ENCODE measurements at regions not wholly inside any gene's neighbourhood (a gene's known extent, or its start where the extent isn't known, plus 50 kb on each side); places are given as distances from the start of the nearest gene placed in this dataset.

DNA sequence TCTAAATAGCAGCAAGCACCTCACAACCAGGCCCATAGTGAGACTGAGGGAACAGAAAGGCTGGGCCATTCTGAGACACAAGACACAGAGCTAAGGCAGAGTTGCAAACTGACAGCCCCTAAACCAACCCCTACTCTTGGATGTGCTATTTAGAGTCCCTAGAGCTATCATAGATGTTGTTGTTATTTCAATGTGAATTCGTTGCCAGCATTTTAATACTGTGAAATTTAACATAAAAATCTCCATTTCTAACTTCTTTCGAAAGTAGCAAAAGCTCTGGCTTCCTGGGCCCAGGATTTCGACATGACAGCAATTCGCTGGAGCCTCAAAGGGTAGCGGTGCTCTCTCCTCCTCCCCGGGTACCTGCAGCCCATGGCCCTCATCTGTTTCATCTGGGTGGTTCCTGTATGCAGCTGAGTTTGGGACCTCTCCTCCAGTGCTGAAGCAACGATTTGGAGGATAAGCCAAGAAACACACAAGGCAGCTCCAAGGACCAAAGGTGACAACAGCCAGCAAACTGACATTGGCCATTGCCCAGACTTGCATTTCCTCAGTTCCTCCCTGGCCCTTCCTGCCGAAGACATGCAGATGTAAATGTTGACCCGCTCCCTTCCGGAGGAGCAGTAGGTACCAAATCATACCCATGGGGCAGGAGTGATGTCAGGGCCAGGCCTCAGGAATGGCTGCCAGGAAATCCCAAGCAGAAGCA lies 254.4 kb upstream of the NCKAP5 start:
- H3K36me3 ChIP-seq (ENCODE audit: control insufficient read depth in 2 of 2, insufficient read depth in 2 of 2, low read length in 2 of 2) = no peaks in the 10 kb centered on the region
- H3K4me1 ChIP-seq (ENCODE audit: control insufficient read depth, insufficient read depth, low read length) = no peaks in the 10 kb centered on the region
- no peaks in the 10 kb centered on the region for H3K9me3 ChIP-seq (ENCODE audit: control insufficient read depth in 2 of 2, low read length in 2 of 2)
- H3K9ac ChIP-seq (ENCODE audit: low read length in 2 of 2) = no peak overlapping the region
- H3K27ac ChIP-seq (ENCODE audit: low read length) = no peak overlapping the region
- no peak overlapping the region for H3K4me3 ChIP-seq (ENCODE audit: low read length in 2 of 2)
- no peaks in the 10 kb centered on the region for H3K27me3 ChIP-seq (ENCODE audit: control insufficient read depth in 1 of 2, insufficient read depth in 2 of 2, low read length in 2 of 2)

DNA sequence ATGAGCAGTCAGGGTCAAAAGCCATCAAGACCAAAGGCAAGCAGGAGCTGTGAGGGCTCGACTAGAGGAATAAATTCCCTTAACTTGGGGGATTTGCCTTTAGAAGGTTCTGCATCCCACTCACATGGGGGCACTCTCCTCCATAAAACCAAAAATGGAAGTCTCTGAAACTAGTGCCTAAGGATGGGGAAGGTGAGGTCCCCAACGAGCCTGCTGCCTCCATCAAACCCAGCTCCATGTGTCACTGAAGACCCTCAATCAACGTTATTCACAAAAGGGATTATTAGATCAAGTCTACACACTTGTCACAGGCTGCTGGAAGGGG lies 254.9 kb upstream of the NCKAP5 start:
- Histone ChIP-seq H3K27me3 (ENCODE audit: control insufficient read depth in 1 of 2, insufficient read depth in 2 of 2, low read length in 2 of 2) (no peaks in the 10 kb centered on the region), H3K27ac (ENCODE audit: low read length) (no peak overlapping the region), H3K9ac (ENCODE audit: low read length in 2 of 2) (no peak overlapping the region), H3K4me1 (ENCODE audit: control insufficient read depth, insufficient read depth, low read length) (no peaks in the 10 kb centered on the region), H3K36me3 (ENCODE audit: control insufficient read depth in 2 of 2, insufficient read depth in 2 of 2, low read length in 2 of 2) (no peaks in the 10 kb centered on the region), H3K9me3 (ENCODE audit: control insufficient read depth in 2 of 2, low read length in 2 of 2) (no peaks in the 10 kb centered on the region), H3K4me3 (ENCODE audit: low read length in 2 of 2) (no peak overlapping the region)

DNA sequence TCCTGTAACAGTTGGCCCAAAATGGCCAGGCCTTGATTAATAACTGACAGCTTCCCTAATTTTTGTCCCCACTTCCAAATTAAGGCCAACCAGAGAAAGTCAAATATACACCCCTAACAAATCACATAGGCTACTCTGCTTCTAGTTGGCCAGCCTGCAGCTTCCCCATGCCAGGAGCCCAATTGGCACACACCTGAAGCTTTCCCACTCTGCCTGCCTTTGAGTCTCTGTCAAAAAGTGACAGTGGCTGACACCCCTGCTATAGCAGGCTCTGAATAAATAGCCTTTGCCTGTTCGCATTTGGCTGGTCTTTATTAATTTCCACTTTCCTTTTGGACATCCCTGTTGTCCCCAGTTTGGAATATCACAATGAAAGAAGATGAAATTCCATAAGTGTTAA lies 256.6 kb upstream of the NCKAP5 start:
- Histone ChIP-seq H3K27me3 (ENCODE audit: control insufficient read depth in 1 of 2, insufficient read depth in 2 of 2, low read length in 2 of 2) (no peaks in the 10 kb centered on the region), H3K9me3 (ENCODE audit: control insufficient read depth in 2 of 2, low read length in 2 of 2) (no peaks in the 10 kb centered on the region), H3K9ac (ENCODE audit: low read length in 2 of 2) (no peak overlapping the region), H3K36me3 (ENCODE audit: control insufficient read depth in 2 of 2, insufficient read depth in 2 of 2, low read length in 2 of 2) (no peaks in the 10 kb centered on the region), H3K4me3 (ENCODE audit: low read length in 2 of 2) (no peak overlapping the region), H3K27ac (ENCODE audit: low read length) (no peak overlapping the region), H3K4me1 (ENCODE audit: control insufficient read depth, insufficient read depth, low read length) (no peaks in the 10 kb centered on the region)

DNA sequence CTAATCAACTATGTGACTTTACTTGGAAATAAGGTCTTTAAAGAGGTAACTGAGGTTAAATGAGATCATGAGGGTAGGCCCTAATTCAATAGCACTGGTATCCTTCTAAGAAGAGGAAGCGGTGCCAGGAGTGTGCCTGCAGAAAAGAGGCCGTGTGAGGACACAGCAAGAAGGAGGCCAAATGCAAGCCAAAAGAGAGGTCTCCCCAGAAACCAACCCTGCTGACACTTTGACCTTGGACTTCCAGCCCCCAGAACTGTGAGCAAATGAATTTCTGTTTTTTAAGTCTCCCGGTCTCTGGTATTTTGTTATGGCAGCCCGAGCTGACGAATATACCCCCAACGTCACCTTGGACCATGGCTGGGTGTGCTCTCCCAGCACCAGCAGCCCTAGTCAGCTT lies 257.5 kb upstream of the NCKAP5 start:
- Histone ChIP-seq H3K27me3 (ENCODE audit: control insufficient read depth in 1 of 2, insufficient read depth in 2 of 2, low read length in 2 of 2) (no peaks in the 10 kb centered on the region), H3K27ac (ENCODE audit: low read length) (no peak overlapping the region), H3K9ac (ENCODE audit: low read length in 2 of 2) (no peak overlapping the region), H3K4me3 (ENCODE audit: low read length in 2 of 2) (no peak overlapping the region), H3K36me3 (ENCODE audit: control insufficient read depth in 2 of 2, insufficient read depth in 2 of 2, low read length in 2 of 2) (no peaks in the 10 kb centered on the region), H3K4me1 (ENCODE audit: control insufficient read depth, insufficient read depth, low read length) (no peaks in the 10 kb centered on the region), H3K9me3 (ENCODE audit: control insufficient read depth in 2 of 2, low read length in 2 of 2) (no peaks in the 10 kb centered on the region)

DNA sequence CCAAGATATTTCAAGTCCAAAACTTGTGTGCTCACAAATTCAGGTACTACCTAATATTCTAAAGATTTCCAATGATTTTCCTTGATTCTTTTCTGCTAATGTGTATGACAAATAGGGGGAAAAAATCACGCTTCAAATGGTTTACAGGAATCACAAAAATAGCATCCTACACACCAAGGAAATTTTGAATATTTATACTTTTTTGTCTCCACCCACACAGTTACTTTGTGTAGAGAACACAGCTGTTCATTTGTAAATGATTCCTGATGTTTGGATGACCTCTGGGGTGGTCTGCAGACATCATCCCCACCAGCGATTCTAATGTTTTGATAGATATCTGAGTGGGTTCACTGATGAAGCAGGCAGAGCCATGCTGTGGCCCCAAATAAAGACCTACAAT lies 260.6 kb upstream of the NCKAP5 start:
- no peak overlapping the region for H3K9ac ChIP-seq (ENCODE audit: low read length in 2 of 2)
- H3K27ac ChIP-seq (ENCODE audit: low read length) = no peak overlapping the region
- no peaks in the 10 kb centered on the region for H3K36me3 ChIP-seq (ENCODE audit: control insufficient read depth in 2 of 2, insufficient read depth in 2 of 2, low read length in 2 of 2)
- H3K4me3 ChIP-seq (ENCODE audit: low read length in 2 of 2) = no peak overlapping the region
- no peaks in the 10 kb centered on the region for H3K27me3 ChIP-seq (ENCODE audit: control insufficient read depth in 1 of 2, insufficient read depth in 2 of 2, low read length in 2 of 2)
- peaks cover 0 to 3% of the 10 kb centered on the region in 2 donors for H3K9me3 ChIP-seq (ENCODE audit: control insufficient read depth in 2 of 2, low read length in 2 of 2)
- H3K4me1 ChIP-seq (ENCODE audit: control insufficient read depth, insufficient read depth, low read length) = no peaks in the 10 kb centered on the region

DNA sequence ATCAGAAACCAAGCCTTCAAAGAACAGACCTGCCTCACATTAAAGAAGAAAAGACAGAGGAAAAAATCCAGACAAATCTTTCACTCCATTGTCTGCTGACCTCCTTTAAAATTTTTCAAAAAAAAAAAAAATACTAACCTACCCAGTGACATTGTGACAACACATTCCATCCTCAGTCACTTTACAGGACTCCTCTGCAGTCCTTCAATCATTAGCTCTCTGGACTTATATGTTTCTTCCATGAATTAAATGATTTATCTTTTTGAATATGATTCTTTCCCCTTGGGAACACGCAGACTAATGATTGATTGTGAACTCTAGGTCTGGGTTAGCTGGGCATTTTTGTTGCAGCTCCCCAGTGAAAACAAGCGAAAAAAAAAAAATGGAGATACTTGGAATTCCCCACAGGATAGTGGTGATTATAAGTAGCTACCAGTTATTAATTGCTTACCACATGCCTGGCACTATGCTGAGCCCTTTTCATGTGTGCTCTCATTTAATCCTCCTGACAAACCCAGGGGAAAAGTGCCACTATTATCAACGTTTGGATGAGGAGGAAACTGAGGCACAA lies 261.3 kb upstream of the NCKAP5 start:
- no peak overlapping the region for H3K27ac ChIP-seq (ENCODE audit: low read length)
- H3K4me3 ChIP-seq (ENCODE audit: low read length in 2 of 2) = no peak overlapping the region
- H3K9ac ChIP-seq (ENCODE audit: low read length in 2 of 2) = no peak overlapping the region
- H3K4me1 ChIP-seq (ENCODE audit: control insufficient read depth, insufficient read depth, low read length) = no peaks in the 10 kb centered on the region
- H3K36me3 ChIP-seq (ENCODE audit: control insufficient read depth in 2 of 2, insufficient read depth in 2 of 2, low read length in 2 of 2) = no peaks in the 10 kb centered on the region
- H3K27me3 ChIP-seq (ENCODE audit: control insufficient read depth in 1 of 2, insufficient read depth in 2 of 2, low read length in 2 of 2) = no peaks in the 10 kb centered on the region
- H3K9me3 ChIP-seq (ENCODE audit: control insufficient read depth in 2 of 2, low read length in 2 of 2) = peaks cover 0 to 3% of the 10 kb centered on the region in 2 donors

DNA sequence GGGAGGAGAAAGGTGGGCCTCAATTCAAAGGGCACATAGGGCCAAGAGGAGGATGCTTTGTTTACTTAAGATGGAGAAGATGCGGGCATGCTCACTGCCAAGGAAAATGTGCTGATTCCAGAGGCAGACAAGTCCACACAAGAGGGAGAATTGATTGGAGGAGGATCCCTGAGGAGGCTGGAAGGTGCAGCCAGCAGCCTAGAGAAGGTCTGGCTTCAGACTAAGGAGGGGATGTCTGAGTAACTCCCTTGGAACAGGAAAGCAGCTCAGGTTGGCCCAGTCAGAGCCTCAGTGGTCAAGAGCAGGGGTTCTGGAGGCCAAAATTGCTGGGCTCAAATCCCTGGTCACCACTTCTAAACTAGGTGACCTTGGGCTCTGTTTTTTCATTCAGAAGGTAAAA lies 265.5 kb upstream of the NCKAP5 start:
- Histone ChIP-seq H3K9ac (ENCODE audit: low read length in 2 of 2) (no peak overlapping the region), H3K36me3 (ENCODE audit: control insufficient read depth in 2 of 2, insufficient read depth in 2 of 2, low read length in 2 of 2) (no peaks in the 10 kb centered on the region), H3K27ac (ENCODE audit: low read length) (no peak overlapping the region), H3K9me3 (ENCODE audit: control insufficient read depth in 2 of 2, low read length in 2 of 2) (peaks cover 0 to 3% of the 10 kb centered on the region in 2 donors), H3K4me1 (ENCODE audit: control insufficient read depth, insufficient read depth, low read length) (no peaks in the 10 kb centered on the region), H3K4me3 (ENCODE audit: low read length in 2 of 2) (no peak overlapping the region), H3K27me3 (ENCODE audit: control insufficient read depth in 1 of 2, insufficient read depth in 2 of 2, low read length in 2 of 2) (no peaks in the 10 kb centered on the region)

DNA sequence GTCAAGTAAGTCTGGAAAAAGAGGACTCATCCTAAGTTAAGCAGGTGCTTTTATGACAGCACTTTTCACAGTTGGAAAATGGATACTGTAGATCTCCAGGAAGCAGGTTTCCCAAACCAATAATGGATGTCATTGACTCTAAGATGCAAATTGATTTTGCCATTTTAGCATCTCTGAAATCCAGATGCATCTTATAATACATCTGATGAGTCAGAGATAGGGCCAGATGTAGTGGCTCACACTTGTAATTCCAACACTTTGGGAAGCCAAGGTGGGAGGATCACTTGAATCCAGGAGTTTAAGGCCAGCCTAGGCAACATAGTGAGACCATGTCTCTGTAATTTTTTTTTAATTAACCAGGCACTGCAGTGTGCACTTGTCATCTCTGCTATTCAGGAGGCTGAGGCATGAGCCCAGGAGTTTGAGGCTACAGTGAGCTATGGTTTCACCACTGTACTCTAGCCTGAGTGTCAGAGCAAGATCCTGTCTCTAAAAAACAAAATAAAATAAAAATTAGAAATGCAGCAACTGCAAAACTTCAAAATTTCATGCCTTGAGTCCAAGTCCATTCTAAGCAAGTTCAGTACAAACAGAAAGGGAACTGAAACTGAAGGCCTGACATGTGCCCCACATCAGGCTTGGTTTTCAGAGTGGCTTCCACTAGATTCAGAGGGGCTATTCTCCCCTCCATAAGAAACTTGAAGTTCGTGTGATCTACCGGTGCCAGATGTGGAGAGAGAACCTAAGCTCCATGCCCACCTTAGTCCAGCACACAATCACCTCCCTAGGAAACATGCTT lies 267.8 kb upstream of the NCKAP5 start:
- Histone ChIP-seq H3K4me3 (ENCODE audit: low read length in 2 of 2) (no peak overlapping the region), H3K27ac (ENCODE audit: low read length) (no peak overlapping the region), H3K36me3 (ENCODE audit: control insufficient read depth in 2 of 2, insufficient read depth in 2 of 2, low read length in 2 of 2) (no peaks in the 10 kb centered on the region), H3K4me1 (ENCODE audit: control insufficient read depth, insufficient read depth, low read length) (no peaks in the 10 kb centered on the region), H3K27me3 (ENCODE audit: control insufficient read depth in 1 of 2, insufficient read depth in 2 of 2, low read length in 2 of 2) (no peaks in the 10 kb centered on the region), H3K9me3 (ENCODE audit: control insufficient read depth in 2 of 2, low read length in 2 of 2) (peaks cover 0 to 3% of the 10 kb centered on the region in 2 donors), H3K9ac (ENCODE audit: low read length in 2 of 2) (no peak overlapping the region)

DNA sequence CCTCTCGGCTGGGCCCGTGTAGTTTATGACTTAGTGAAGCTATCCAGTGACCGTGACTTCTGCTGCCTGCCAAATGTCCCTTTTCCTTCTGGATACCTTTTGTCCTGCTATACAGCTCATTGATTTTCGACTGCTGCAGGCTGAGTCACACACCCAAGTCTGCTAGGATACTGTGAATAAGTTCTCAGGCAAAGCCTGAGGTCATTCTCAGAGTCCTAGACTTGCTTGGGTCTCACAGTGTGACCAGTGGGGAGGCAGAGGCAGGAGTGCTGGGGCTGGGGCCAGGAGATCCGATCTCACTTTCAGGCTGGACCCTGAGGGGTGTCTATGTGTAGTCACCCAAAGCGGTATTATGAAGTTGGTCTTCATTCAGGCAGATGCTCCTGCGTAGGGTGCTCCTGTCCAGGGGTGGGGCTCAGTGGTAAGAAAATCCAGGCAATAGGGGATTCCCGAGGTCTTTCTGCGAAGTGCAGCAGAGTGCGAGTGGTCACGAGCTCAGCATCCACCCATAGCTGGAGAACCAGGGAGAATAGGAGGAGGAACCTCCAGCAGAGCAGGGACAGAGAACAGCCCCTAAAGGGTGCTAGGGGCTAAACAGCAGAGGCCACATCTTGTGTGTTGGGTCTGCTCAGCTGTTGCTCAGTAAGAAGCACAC lies 268.6 kb upstream of the NCKAP5 start:
- no peaks in the 10 kb centered on the region for H3K27me3 ChIP-seq (ENCODE audit: control insufficient read depth in 1 of 2, insufficient read depth in 2 of 2, low read length in 2 of 2)
- H3K4me1 ChIP-seq (ENCODE audit: control insufficient read depth, insufficient read depth, low read length) = no peaks in the 10 kb centered on the region
- no peak overlapping the region for H3K4me3 ChIP-seq (ENCODE audit: low read length in 2 of 2)
- no peak overlapping the region for H3K27ac ChIP-seq (ENCODE audit: low read length)
- H3K9ac ChIP-seq (ENCODE audit: low read length in 2 of 2) = no peak overlapping the region
- peaks cover 0 to 3% of the 10 kb centered on the region in 2 donors for H3K9me3 ChIP-seq (ENCODE audit: control insufficient read depth in 2 of 2, low read length in 2 of 2)
- no peaks in the 10 kb centered on the region for H3K36me3 ChIP-seq (ENCODE audit: control insufficient read depth in 2 of 2, insufficient read depth in 2 of 2, low read length in 2 of 2)

DNA sequence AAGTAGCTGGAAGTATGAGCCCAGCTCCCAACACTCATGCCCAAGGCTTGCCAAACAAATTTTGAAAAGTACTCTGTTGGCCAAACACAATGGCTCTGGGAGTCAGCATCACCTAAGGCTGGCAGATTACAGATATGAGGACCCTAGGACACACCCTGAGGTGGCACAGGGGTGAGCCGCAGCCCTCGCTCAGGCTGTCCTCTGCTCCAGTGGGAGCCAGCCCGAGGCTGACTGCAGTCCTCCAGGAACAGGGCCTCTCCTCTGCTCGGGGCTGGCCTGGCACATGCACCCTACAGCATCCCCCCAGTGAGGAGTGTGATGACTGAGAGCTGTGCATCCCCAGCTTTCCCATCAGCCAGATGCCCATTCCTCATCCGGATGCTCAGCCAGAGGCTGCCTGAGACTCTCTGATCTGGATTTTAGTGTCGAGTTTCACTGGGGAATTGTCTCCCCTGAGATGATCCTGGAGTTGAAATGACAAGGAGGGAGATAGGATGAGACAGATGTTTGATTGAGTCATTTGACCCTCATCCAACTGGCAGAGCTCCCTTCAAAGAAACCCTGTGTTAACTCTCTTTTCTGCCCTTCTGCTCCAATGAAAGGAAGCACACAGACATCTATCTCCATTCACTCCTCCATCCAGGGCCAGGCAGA lies 269.3 kb upstream of the NCKAP5 start:
- no peaks in the 10 kb centered on the region for H3K4me1 ChIP-seq (ENCODE audit: control insufficient read depth, insufficient read depth, low read length)
- peaks cover 0 to 1% of the 10 kb centered on the region in 2 donors for H3K9me3 ChIP-seq (ENCODE audit: control insufficient read depth in 2 of 2, low read length in 2 of 2)
- no peak overlapping the region for H3K27ac ChIP-seq (ENCODE audit: low read length)
- H3K4me3 ChIP-seq (ENCODE audit: low read length in 2 of 2) = no peak overlapping the region
- no peaks in the 10 kb centered on the region for H3K36me3 ChIP-seq (ENCODE audit: control insufficient read depth in 2 of 2, insufficient read depth in 2 of 2, low read length in 2 of 2)
- no peak overlapping the region for H3K9ac ChIP-seq (ENCODE audit: low read length in 2 of 2)
- H3K27me3 ChIP-seq (ENCODE audit: control insufficient read depth in 1 of 2, insufficient read depth in 2 of 2, low read length in 2 of 2) = no peaks in the 10 kb centered on the region
